ENCODE measurements at regions not wholly inside any gene's neighbourhood (a gene's known extent, or its start where the extent isn't known, plus 50 kb on each side); places are given as distances from the start of the nearest gene placed in this dataset.

- TF ChIP-seq CTCF (IDR thresholded peaks at IDR 0.05; ENCODE audit: low read depth, low read length) (no peak), MYC (IDR thresholded peaks at IDR 0.05; ENCODE audit: low read depth, low read length) (no peak), POLR2A (IDR thresholded peaks at IDR 0.05; ENCODE audit: extremely low read depth, insufficient read length) (no peak), MAX (IDR thresholded peaks at IDR 0.05; ENCODE audit: low read depth, low read length) (no peak)
Measured at GRCh38 chr9:135183528-135184180, 96.2 kb downstream of the OLFM1 start.

Measured in NB4 (cell line).